ENCODE measurements at regions not wholly inside any gene's neighbourhood (a gene's known extent, or its start where the extent isn't known, plus 50 kb on each side); places are given as distances from the start of the nearest gene placed in this dataset.

DNA sequence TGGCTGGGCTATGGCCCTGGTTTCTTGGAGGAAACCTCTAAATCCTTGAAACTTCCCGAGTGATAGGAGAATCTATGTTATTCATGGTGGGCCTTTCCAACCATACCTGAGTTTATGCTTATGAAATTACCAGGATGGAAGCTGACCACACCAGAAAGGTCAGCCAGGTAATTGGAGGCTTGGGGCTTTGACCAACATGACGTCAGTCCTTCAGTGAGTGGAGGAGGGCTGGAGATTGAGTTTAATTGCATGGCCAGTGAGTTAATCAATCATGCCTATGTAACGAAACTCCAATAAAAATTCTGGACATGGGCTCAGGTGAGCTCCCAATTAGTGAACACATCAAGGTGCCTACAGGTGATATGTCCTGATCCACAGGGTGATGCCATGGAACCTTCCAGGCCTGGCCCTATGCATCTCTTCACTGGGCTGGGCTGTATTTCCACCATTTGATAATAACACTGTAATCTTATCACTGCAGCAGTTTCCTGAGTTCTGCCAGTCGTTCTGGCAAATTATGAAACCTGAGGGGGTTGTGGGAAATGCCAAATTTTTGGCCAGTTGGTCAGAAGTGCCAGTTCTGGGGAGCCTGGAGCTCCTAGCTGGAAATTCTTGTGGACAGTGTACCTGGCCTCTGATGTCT is 106.5 kb downstream of the CDH26 start:
- no peak for DNase-seq

GRCh38 chr20:60065741-60066437 is 107.7 kb downstream of the CDH26 start:
- DNase-seq = no peak

- no peak for DNase-seq
Measured at GRCh38 chr20:60066438-60066823, 108.2 kb downstream of the CDH26 start.

- DNase-seq = no peak
Measured at GRCh38 chr20:60068509-60068908, 110.3 kb downstream of the CDH26 start.

DNA sequence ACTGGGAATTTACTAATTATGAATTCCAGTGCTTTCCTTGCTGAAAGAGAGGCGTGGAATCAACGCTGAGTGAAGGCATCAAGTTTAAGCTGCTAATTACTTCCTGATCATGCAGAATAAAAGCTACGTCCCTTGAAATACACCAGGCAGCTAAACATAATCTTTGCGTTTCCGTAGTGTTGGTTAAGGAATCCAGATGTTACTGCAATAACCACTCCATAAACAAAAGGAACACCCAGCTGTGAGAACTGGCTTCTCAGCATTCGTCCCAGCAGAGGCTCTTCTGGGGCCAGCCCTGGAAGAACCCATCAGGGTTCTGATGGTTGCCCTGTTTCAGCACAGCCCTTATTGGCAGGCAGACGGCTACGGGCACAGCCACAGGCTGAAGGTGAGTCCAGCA is 111.4 kb downstream of the CDH26 start:
- no peak for DNase-seq

- DNase-seq = no peak
Measured at GRCh38 chr20:60070791-60071190, 112.6 kb downstream of the CDH26 start.

DNA sequence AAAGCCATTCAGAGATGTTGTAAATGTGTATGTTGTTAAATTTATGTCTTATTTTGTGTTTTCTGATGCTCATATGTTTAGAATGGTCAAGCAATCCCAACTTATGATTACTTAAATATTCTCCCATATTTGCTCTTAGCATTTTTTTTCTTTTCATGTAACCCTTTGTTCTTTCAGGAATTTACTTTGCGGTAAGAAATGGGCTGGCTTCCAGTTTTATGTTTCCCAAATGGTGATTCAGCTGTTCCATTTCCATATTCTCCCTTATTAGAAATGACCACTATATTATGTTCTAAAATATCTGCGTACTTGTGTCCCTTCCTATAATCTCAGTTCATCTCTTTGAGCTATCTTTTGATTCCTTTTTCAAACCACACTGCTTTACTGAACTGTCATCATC is 113.7 kb downstream of the CDH26 start:
- DNase-seq = no peak

DNA sequence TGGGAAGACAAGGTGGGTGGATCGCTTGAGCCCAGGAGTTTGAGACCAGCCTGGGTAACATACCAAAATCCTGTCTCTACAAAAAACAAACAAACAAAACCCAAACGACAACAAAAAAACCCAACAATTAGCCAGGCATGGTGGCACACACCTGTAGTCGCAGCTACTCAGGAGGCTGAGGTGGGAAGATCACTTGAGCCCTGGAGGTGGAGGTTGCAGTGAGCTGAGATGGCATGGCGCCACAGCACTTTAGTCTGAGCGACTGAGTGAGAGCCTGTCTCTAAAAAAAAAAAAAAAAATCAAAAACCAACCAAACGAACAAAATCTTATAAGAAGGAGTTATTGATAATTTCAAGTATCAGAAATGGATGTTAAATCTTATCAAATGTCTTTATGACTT is 114.9 kb downstream of the CDH26 start:
- DNase-seq = no peak

GRCh38 chr20:60073504-60073903 is 115.3 kb downstream of the CDH26 start:
- no peak for DNase-seq

- DNase-seq = no peak
Measured at GRCh38 chr20:60074276-60074675, 116.1 kb downstream of the CDH26 start.

DNA sequence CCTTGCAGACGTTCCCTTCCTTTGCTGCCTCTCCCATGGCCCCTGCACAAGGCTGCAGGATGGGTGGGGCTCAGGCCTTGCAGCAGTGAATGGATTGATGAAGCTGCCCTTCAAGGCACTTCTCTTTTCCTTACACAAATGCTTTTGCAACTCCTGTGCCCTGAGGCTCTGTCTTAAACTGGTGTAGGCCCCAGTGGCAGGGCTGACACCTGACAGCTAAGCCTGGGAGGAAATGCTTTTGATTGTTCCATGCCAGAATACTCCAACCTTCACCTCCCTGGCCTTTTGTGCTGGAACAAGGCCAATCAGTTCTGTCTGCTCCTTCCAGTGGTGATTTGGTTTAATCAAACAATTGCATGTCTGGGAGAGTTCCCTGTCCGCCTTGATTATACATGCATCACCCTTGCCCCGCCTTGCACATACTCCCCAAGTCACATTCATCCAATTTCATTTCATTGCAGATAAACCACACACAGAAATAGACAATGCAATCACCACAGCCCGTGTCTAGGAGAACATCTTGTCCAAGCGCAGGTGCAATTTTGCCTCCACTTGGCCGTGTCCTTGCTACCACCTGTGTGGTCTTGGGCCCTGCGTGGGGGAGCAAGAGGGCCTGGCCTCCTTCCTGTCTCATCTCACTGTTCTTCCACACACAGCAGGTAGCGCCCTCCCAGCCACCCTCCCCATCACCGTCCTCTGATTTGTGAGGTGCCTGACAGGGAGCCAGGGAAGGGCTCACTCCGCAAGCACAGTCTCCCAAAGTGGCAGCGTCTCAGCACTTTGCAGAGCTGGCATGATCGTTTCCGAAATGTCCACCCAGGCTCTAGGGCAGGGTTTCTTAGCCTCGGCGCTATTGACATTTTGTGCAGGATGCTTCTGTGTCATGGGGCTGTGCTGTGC is 120.4 kb downstream of the CDH26 start:
- DNase-seq = peak; percentile 74 to 75

DNA sequence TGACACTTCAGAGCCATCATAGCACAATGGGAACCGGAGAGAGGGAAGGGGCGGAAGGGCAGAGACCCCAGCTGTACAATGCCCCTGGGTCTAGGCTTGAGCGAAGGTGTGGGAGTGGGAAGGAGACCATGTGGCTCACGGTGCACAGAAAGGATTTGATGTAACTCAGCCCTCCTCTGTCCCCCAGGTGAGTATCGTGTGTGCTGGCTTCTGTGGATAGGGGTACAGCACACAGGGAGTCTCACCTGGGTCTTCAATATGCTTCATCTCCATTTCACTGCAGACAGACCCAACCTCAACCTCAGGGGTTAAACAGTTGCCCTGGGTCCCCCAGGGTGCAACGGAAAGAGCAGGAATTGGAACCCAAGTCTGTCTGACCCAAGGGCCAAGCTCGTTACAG is 122.2 kb downstream of the CDH26 start:
- no peak for DNase-seq

DNA sequence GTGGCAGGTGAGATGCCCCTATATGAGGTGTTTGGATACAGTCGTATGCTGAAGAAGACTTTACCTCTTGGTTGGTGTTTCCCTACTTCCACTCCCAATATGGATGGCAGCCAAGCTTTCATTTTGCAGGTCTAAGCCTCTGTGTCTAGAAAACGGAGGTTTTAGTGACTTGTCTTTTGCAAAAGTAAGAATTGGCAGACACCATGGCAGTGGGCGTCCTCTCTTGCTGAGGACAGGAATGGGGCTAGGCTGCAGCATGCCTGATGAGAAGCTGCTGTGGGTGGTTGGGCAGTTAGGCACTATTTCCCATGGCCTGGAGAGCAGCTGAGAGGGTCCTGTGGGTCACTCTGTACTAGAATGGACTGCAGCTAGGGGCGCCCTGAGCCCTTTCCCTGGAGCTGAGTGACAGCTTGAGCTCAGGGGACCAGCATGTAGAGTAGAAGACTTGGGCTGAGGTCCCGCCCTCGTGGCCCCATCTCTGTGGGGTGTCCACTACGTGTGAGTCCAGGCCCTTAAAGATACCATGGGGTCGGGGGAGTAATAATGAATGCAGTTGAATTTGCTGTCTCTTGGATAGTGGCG is 127.4 kb downstream of the CDH26 start:
- no peak for DNase-seq

GRCh38 chr20:60086821-60087562 is 128.8 kb downstream of the CDH26 start:
- DNase-seq = no peak

GRCh38 chr20:60087563-60088105 is 129.4 kb downstream of the CDH26 start:
- DNase-seq = no peak

GRCh38 chr20:60088236-60088635 is 130.0 kb downstream of the CDH26 start:
- DNase-seq = no peak

- no peak for DNase-seq
Measured at GRCh38 chr20:60090631-60091030, 132.4 kb downstream of the CDH26 start.

DNA sequence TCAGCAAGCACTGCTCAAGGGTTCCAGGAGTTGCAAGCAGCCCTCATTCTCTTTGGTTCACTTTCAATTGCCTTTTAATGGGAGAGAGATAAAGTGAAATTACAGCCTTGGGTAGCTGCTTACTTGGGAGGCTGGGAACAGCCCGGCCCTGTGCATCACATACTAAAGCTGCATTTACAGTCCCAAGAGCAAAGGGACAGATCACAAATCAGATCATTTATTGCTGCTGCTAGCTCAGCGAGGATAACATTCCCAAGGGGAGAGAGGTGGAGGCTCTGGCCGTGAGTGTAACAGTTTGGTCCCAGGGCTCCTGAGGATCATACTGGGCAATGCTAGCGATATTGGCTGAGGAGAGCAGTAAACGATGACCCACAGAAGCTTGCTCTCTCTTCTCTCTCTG is 133.1 kb downstream of the CDH26 start:
- no peak for DNase-seq

- no peak for DNase-seq
Measured at GRCh38 chr20:60091861-60092260, 133.6 kb downstream of the CDH26 start.

- DNase-seq = peak in 1 of 2 donors; percentile 12
Measured at GRCh38 chr20:60092729-60093128, 134.5 kb downstream of the CDH26 start.

DNA sequence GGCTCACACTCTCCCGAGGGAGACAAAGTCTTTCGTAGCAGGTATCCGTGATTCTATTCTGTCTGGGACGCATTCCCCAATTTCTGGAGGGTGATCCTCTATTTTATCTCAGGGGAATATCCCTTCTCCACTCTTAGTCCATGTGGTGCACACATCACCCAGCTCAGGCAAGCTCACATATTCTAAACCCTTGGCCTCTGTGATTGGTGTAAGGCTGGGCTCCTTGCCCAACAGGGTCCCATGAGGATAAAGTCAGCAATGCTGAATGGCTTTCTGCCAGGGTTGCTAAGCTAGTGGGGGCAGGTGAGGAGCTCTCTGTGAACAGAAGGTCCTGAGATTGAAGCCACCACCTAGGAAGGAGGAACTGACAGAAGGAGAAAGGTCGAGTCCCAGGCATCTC is 137.2 kb downstream of the CDH26 start:
- DNase-seq = peak; percentile 10 to 39

DNA sequence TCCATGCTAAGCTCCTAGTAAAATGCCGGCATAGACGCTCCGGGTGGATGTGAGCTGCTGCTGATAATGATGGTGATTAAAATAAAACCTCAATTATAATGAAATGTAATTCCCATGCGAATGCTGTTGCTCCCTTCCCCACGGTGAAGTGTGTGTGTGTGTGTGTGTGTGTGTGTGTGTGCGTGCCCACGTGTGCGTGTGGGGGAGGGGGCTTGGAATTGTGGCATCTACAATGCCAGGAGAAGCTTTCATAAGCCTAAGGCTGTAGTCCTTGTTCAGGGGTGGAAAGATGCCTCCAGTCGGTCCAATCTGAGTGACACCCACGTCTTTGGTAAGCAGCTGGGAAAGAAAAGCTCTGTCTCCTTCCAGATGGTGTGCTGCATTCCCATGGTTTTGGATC is 137.9 kb downstream of the CDH26 start:
- DNase-seq = no peak

Data from inflammatory macrophage (primary cell).